SK-N-SH treated with all-trans-retinoic acid at 6 μM for 48 hours (cell line): ENCODE measurements at regions not wholly inside any gene's neighbourhood (a gene's known extent, or its start where the extent isn't known, plus 50 kb on each side); places are given as distances from the start of the nearest gene placed in this dataset.

Experiments
- ARNTL ChIP-seq: fragments of 450-650 bp; formaldehyde crosslinking; IDR thresholded peaks from 2 replicates; pipeline ENCODE4 v1.5.0; 2020; ENCODE audit warnings: low read depth, mild to moderate bottlenecking, moderate library complexity, borderline replicate concordance
- BACH2 ChIP-seq: fragments of 250-450 bp; sonication (Bioruptor Pico); IDR thresholded peaks from 2 replicates; pipeline ENCODE4 v1.9.0; 2021; ENCODE audit warnings: mild to moderate bottlenecking, borderline replicate concordance
- CREB5 ChIP-seq: fragments of 250-450 bp; sonication (Bioruptor Pico); IDR thresholded peaks from 2 replicates; pipeline ENCODE4 v1.5.1; 2020; ENCODE audit warnings: low read depth, mild to moderate bottlenecking, moderate library complexity
- CSDC2 ChIP-seq: fragments of 250-450 bp; sonication (Bioruptor Pico); IDR thresholded peaks from 2 replicates; pipeline ENCODE4 v1.5.0; 2020; ENCODE audit warnings: mild to moderate bottlenecking, moderate library complexity
- CSRNP3 ChIP-seq: fragments of 250-450 bp; sonication (Bioruptor Pico); IDR thresholded peaks from 2 replicates; pipeline ENCODE4 v1.5.1; 2021; ENCODE audit warnings: mild to moderate bottlenecking, moderate library complexity
- ISL1 ChIP-seq: fragments of 250-450 bp; sonication (Bioruptor Pico); IDR thresholded peaks from 2 replicates; pipeline ENCODE4 v2.1.2; 2022; ENCODE audit warnings: mild to moderate bottlenecking, moderate library complexity
- PATZ1 ChIP-seq: fragments of 250-450 bp; sonication (Bioruptor Pico); IDR thresholded peaks from 2 replicates; pipeline ENCODE4 v1.8.0; 2020; ENCODE audit warnings: mild to moderate bottlenecking, moderate library complexity, borderline replicate concordance
- TCF4 ChIP-seq: fragments of 250-450 bp; sonication (Bioruptor Pico); IDR thresholded peaks from 2 replicates; pipeline ENCODE4 v1.8.0; 2021; ENCODE audit warnings: mild to moderate bottlenecking, moderate library complexity, borderline replicate concordance
- ZC3H10 ChIP-seq: fragments of 250-450 bp; sonication (Bioruptor Pico); IDR thresholded peaks from 2 replicates; pipeline ENCODE4 v1.5.1; 2021; ENCODE audit warnings: mild to moderate bottlenecking, moderate library complexity
- ZFP3 ChIP-seq: fragments of 250-450 bp; sonication (Bioruptor Pico); IDR thresholded peaks from 2 replicates; pipeline ENCODE4 v1.5.0; 2020; ENCODE audit warnings: mild to moderate bottlenecking, moderate library complexity
- ZFP30 ChIP-seq: fragments of 450-650 bp; formaldehyde crosslinking; IDR thresholded peaks from 2 replicates; pipeline ENCODE4 v1.5.0; 2022; ENCODE audit warnings: mild to moderate bottlenecking, moderate library complexity
- ZNF565 ChIP-seq: fragments of 450-650 bp; formaldehyde crosslinking; conservative IDR thresholded peaks from 2 replicates; pipeline ENCODE4 v1.5.0; 2020; ENCODE audit warnings: low read depth, mild to moderate bottlenecking, moderate library complexity

- TF ChIP-seq CREB5 (CRISPR knock-in tag) (no peak), CSRNP3 (CRISPR knock-in tag) (no peak), ARNTL (CRISPR knock-in tag) (no peak), PATZ1 (CRISPR knock-in tag) (no peak), ISL1 (CRISPR knock-in tag) (no peak), TCF4 (no peak), ZFP30 (CRISPR knock-in tag) (no peak), ZC3H10 (no peak), ZNF565 (CRISPR knock-in tag) (no peak), CSDC2 (CRISPR knock-in tag) (no peak), ZFP3 (CRISPR knock-in tag) (no peak), BACH2 (no peak)
Measured at GRCh38 chr5:117411701-117412100, 837.1 kb upstream of the SEMA6A start.
